Caco-2 (cell line): ENCODE measurements at regions not wholly inside any gene's neighbourhood (a gene's known extent, or its start where the extent isn't known, plus 50 kb on each side); places are given as distances from the start of the nearest gene placed in this dataset.
A peak's percentile ranks its signal among the peaks of the same experiment; 100 is the strongest.

Source experiments
- BruUV-seq: library from RNA; stranded (reverse); fragments of 400-500 nt; replicated peaks from 2 replicates; lab custom pipeline; 2021; lab: Mats Ljungman, UMichigan
- CTCF ChIA-PET: fragments of 300-600 bp; sonication (Branson Sonifier 250); formaldehyde crosslinking; loops from one replicate; lab custom pipeline; 2022; ENCODE audit warnings: antibody characterized with exemption; lab: Charles Lee
- POLR2A ChIA-PET: fragments of 300-600 bp; sonication (Branson Sonifier 250); formaldehyde crosslinking; loops from one replicate; lab custom pipeline; 2022; ENCODE audit warnings: antibody characterized with exemption; lab: Charles Lee
- DNase-seq, 2 experiments: peaks; one replicate each; pipeline versions ENCODE4 v3.0.0 to v3.0.0-alpha.2; 2020 to 2022
- H3K27me3 ChIP-seq: replicated peaks from 2 replicates; pipeline ENCODE4 v1.6.0; 2011; ENCODE audit warnings: low read length; ENCODE audit not compliant: control insufficient read depth, insufficient read depth
- H3K36me3 ChIP-seq: 2 replicates; pipeline ENCODE4 v1.5.1; 2011; ENCODE audit warnings: low read length; ENCODE audit not compliant: control insufficient read depth, insufficient read depth
- H3K4me1 ChIP-seq: fragments of 250-450 bp; sonication (Bioruptor Pico); 2 replicates; pipeline ENCODE4 v1.5.1; 2020; ENCODE audit warnings: mild to moderate bottlenecking
- H3K4me3 ChIP-seq: 2 replicates; pipeline ENCODE4 v1.5.1; 2011; ENCODE audit warnings: low read depth, mild to moderate bottlenecking, control low read depth, low read length
- H3K9me3 ChIP-seq: fragments of 250-450 bp; sonication (Bioruptor Pico); 2 replicates; pipeline ENCODE4 v1.5.1; 2020; ENCODE audit warnings: mild to moderate bottlenecking, moderate library complexity
- H3K27ac Mint-ChIP-seq: one replicate; pipeline ENCODE4 v1.8.0; 2022; ENCODE audit warnings: mixed read lengths; ENCODE audit not compliant: unreplicated experiment
- H3K27me3 Mint-ChIP-seq: one replicate; pipeline ENCODE4 v1.8.0; 2022; ENCODE audit warnings: mixed read lengths; ENCODE audit not compliant: insufficient read depth, unreplicated experiment
- H3K36me3 Mint-ChIP-seq: one replicate; pipeline ENCODE4 v1.8.0; 2022; ENCODE audit warnings: mild to moderate bottlenecking, mixed read lengths; ENCODE audit not compliant: insufficient read depth, unreplicated experiment
- H3K4me1 Mint-ChIP-seq: one replicate; pipeline ENCODE4 v1.8.0; 2022; ENCODE audit warnings: low read depth, mixed read lengths; ENCODE audit not compliant: unreplicated experiment
- H3K4me3 Mint-ChIP-seq: one replicate; pipeline ENCODE4 v1.8.0; 2022; ENCODE audit warnings: mild to moderate bottlenecking, moderate library complexity, mixed read lengths; ENCODE audit not compliant: unreplicated experiment
- H3K9me3 Mint-ChIP-seq: one replicate; pipeline ENCODE4 v1.8.0; 2022; ENCODE audit warnings: mixed read lengths; ENCODE audit not compliant: unreplicated experiment
- intact Hi-C: fragments of 100-400 bp; cut with micrococcal nuclease; formaldehyde crosslinking; loops from one replicate; pipeline ENCODE4 v1.10.0; 2022; ENCODE audit not compliant: unreplicated experiment
- TF ChIP-seq, protein P1 (sequence below), 2 experiments: fragments of 200-600 bp in 1 of 2; IDR thresholded peaks; 1 replicate in 1 of 2; 2 replicates in 1 of 2; pipeline versions ENCODE4 v1.5.1 to v1.8.0; 2011 to 2022; ENCODE audit warnings: antibody characterized with exemption in 1 of 2, control low read depth in 1 of 2, inconsistent platforms in 1 of 2, low read depth in 1 of 2, low read length in 1 of 2, mild to moderate bottlenecking in 1 of 2, moderate library complexity in 1 of 2; ENCODE audit not compliant: insufficient read depth in 1 of 2, severe bottlenecking in 1 of 2, unreplicated experiment in 1 of 2

DNA sequence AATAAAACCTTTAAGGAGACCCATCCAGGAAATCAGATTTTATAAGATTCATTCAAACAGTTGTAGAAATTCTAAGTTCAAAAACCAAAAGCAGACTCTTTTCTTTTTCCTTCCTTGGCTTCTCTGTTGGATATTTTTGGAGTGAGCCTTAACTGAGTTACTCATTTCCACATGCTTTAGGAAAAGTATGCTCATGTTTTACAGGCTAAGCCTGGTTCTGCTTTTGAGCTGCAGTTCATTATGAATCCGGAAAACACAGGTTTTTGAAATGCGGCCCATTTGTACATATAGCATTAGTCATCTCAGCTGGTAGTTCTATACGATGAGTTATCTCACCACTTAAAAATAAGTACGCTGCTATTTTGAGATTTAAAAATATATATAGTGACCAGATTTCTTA is 156.6 kb upstream of the DMRT1 start:
- Mint-ChIP-seq H3K27ac (no peak overlapping the region), H3K4me3 (peak overlapping the region; percentile 34), H3K36me3 (peaks cover 17% of the 10 kb centered on the region), H3K9me3 (no peaks in the 10 kb centered on the region), H3K27me3 (no peaks in the 10 kb centered on the region), H3K4me1 (no peaks in the 10 kb centered on the region)
- intact Hi-C loops = loop anchor here (5.0 kb wide), 2 partner anchors 58 to 348 kb away; no protein-coding TSS in a partner anchor
- no TSS peak for BruUV-seq
- H3K36me3 ChIP-seq = no peaks in the 10 kb centered on the region
- H3K27me3 ChIP-seq = no peaks in the 10 kb centered on the region
- DNase-seq = no peak
- ChIA-PET CTCF (no interaction called here), POLR2A (no interaction called here)
- TF ChIP-seq, protein P1, sequence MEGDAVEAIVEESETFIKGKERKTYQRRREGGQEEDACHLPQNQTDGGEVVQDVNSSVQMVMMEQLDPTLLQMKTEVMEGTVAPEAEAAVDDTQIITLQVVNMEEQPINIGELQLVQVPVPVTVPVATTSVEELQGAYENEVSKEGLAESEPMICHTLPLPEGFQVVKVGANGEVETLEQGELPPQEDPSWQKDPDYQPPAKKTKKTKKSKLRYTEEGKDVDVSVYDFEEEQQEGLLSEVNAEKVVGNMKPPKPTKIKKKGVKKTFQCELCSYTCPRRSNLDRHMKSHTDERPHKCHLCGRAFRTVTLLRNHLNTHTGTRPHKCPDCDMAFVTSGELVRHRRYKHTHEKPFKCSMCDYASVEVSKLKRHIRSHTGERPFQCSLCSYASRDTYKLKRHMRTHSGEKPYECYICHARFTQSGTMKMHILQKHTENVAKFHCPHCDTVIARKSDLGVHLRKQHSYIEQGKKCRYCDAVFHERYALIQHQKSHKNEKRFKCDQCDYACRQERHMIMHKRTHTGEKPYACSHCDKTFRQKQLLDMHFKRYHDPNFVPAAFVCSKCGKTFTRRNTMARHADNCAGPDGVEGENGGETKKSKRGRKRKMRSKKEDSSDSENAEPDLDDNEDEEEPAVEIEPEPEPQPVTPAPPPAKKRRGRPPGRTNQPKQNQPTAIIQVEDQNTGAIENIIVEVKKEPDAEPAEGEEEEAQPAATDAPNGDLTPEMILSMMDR (IDR thresholded peaks at IDR 0.05; ENCODE audit: insufficient read depth in 1 of 2, low read depth in 1 of 2, low read length in 1 of 2, severe bottlenecking in 1 of 2, unreplicated experiment in 1 of 2) = no peak
- H3K4me1 ChIP-seq = peaks cover 35% of the 10 kb centered on the region
- no peak overlapping the region for H3K4me3 ChIP-seq
- no peaks in the 10 kb centered on the region for H3K9me3 ChIP-seq

DNA sequence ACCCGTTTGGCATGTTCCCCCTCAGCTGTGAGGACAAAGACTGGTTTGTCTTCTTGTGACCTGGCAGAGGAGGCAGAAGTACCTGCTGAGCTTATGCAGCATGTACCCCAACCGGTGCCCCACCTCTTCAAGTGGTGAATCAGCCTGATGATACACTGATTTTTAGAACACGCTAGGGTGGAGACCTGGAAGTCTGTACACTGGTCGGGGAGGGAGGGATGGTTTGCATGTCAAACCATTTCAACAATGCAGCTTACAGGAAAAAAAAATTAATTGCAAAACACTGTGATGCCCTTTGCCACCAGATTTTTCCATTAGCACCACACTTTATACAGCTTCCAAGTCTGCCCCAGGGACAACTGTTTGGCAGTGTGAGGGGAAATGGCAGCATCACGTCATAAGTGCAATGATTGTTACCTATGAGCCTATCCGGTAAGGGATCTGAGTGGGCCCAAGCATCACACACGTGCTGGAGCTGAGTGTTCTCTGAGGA is 155.1 kb upstream of the DMRT1 start:
- Histone ChIP-seq H3K4me3 (no peak overlapping the region), H3K27me3 (no peaks in the 10 kb centered on the region), H3K36me3 (no peaks in the 10 kb centered on the region), H3K9me3 (no peaks in the 10 kb centered on the region), H3K4me1 (peaks cover 32% of the 10 kb centered on the region)
- Mint-ChIP-seq H3K27me3 (no peaks in the 10 kb centered on the region), H3K4me3 (no peak overlapping the region), H3K4me1 (no peaks in the 10 kb centered on the region), H3K36me3 (peaks cover 23% of the 10 kb centered on the region), H3K27ac (no peak overlapping the region), H3K9me3 (no peaks in the 10 kb centered on the region)
- intact Hi-C loops = no loop called here
- no peak for DNase-seq
- ChIA-PET POLR2A (no interaction called here), CTCF (no interaction called here)
- TF ChIP-seq, protein P1 (IDR thresholded peaks at IDR 0.05; ENCODE audit: insufficient read depth in 1 of 2, low read depth in 1 of 2, low read length in 1 of 2, severe bottlenecking in 1 of 2, unreplicated experiment in 1 of 2) = no peak
- no TSS peak for BruUV-seq

DNA sequence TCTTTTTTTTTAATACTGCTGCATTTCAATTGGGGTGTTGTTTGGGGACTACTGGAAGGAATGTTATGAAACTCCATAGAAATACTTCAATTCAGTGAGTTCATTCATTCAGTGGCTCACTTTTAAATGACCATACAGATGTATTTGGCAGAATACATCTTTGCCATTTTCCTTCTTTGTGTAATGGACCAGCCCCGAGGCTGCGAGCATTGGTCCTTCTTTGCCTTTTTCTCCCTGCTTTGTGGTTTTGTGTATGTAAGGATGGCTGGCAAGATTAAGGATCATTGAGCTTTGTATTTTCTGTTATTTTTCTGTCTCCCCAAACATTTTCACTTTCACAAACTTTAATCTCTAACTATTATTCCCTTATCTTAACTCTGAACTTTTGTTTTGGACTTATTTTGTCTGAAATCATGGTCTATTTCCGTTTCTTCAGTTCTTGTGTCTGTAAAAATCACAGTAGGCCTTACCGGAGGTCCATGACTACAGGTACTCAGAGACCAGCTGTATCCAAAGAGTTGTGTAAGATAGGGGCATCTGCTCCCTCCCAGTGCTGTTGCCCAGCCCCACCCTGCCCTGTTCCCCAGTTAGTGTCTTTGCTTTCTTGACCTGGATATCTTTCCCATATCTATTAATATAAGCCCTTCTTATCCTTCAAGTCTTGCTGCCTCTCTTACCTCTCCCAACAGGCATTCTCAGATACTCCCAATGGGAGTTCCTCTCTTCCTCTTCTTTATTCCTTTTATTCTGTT is 154.3 kb upstream of the DMRT1 start:
- Mint-ChIP-seq H3K36me3 (peaks cover 23% of the 10 kb centered on the region), H3K27me3 (no peaks in the 10 kb centered on the region), H3K4me1 (no peaks in the 10 kb centered on the region), H3K27ac (no peak overlapping the region), H3K4me3 (no peak overlapping the region), H3K9me3 (no peaks in the 10 kb centered on the region)
- H3K9me3 ChIP-seq = no peaks in the 10 kb centered on the region
- DNase-seq = no peak
- H3K4me3 ChIP-seq = no peak overlapping the region
- intact Hi-C loops = no loop called here
- ChIA-PET POLR2A (no interaction called here), CTCF (no interaction called here)
- TF ChIP-seq, protein P1 (IDR thresholded peaks at IDR 0.05; ENCODE audit: insufficient read depth in 1 of 2, low read depth in 1 of 2, low read length in 1 of 2, severe bottlenecking in 1 of 2, unreplicated experiment in 1 of 2) = no peak
- peaks cover 23% of the 10 kb centered on the region for H3K4me1 ChIP-seq
- no peaks in the 10 kb centered on the region for H3K36me3 ChIP-seq
- H3K27me3 ChIP-seq = no peaks in the 10 kb centered on the region
- no TSS peak for BruUV-seq
